H1 (cell line): ENCODE measurements at regions not wholly inside any gene's neighbourhood (a gene's known extent, or its start where the extent isn't known, plus 50 kb on each side); places are given as distances from the start of the nearest gene placed in this dataset.

Experiments
- CTCF ChIA-PET: fragments of 300-600 bp; sonication (Branson Sonifier 250); formaldehyde crosslinking; loops from one replicate; lab custom pipeline; 2021; ENCODE audit not compliant: partially characterized antibody; lab: Charles Lee
- POLR2A ChIA-PET: fragments of 300-600 bp; sonication (Branson Sonifier 250); formaldehyde crosslinking; loops from one replicate; lab custom pipeline; 2021; ENCODE audit warnings: inconsistent platforms; ENCODE audit not compliant: partially characterized antibody; lab: Charles Lee
- DNase-seq, 2 experiments: peaks; one replicate each; pipeline versions ENCODE4 v3.0.0 to v3.0.0-alpha.2; 2010 to 2022; ENCODE audit warnings: low spot score in 2 of 2, low read depth in 1 of 2, mixed read lengths in 1 of 2
- FAIRE-seq: peaks from 2 replicates; lab custom pipeline; 2011; peaks lifted over from hg19 to GRCh38; lab: Jason Lieb, UNC
- H2AFZ ChIP-seq: 2 replicates; pipeline ENCODE4 v1.8.1; 2012; ENCODE audit warnings: low read length, inconsistent platforms
- H2AK5ac ChIP-seq: 2 replicates; pipeline ENCODE4 v1.6.1; 2013; ENCODE audit warnings: low read depth, low read length
- H2BK120ac ChIP-seq: replicated peaks from 2 replicates; pipeline ENCODE3; 2013; ENCODE audit warnings: low read depth, low read length, inconsistent platforms
- H2BK12ac ChIP-seq: 2 replicates; pipeline ENCODE4 v1.6.1; 2013; ENCODE audit warnings: low read depth, low read length
- H2BK15ac ChIP-seq: 2 replicates; pipeline ENCODE4 v1.6.1; 2013; ENCODE audit warnings: low read length
- H2BK20ac ChIP-seq: 2 replicates; pipeline ENCODE4 v1.6.1; 2013; ENCODE audit warnings: low read length
- H2BK5ac ChIP-seq: 2 replicates; pipeline ENCODE4 v1.6.1; 2013; ENCODE audit warnings: low read depth, low read length
- H3K14ac ChIP-seq: 2 replicates; pipeline ENCODE4 v1.6.1; 2013; ENCODE audit warnings: inconsistent platforms; ENCODE audit not compliant: insufficient read length
- H3K18ac ChIP-seq: 2 replicates; pipeline ENCODE4 v1.6.1; 2013; ENCODE audit warnings: low read length; ENCODE audit errors: extremely low read depth
- H3K23ac ChIP-seq: 2 replicates; pipeline ENCODE4 v1.6.1; 2013; ENCODE audit warnings: inconsistent platforms; ENCODE audit not compliant: insufficient read length
- H3K23me2 ChIP-seq: 2 replicates; pipeline ENCODE4 v1.6.1; 2013; ENCODE audit warnings: low read depth, low read length
- H3K27ac ChIP-seq: 2 replicates; pipeline ENCODE4 v1.6.1; 2011; ENCODE audit warnings: low read depth, low read length, inconsistent platforms
- H3K27me3 ChIP-seq, 4 experiments: replicated peaks in 1 of 4; 1 replicate in 1 of 4; 2 replicates in 3 of 4; pipeline versions ENCODE4 v1.6.1 to v1.8.1; 2011 to 2013; ENCODE audit warnings: low read length in 3 of 4, mild to moderate bottlenecking in 3 of 4, inconsistent platforms in 2 of 4, mixed read lengths in 2 of 4, moderate library complexity in 1 of 4; ENCODE audit not compliant: control insufficient read depth in 3 of 4, insufficient read depth in 3 of 4; ENCODE audit errors: extremely low read depth in 1 of 4
- H3K36me3 ChIP-seq, 4 experiments: 2 replicates each; pipeline versions ENCODE4 v1.6.1 to v1.8.1; 2011 to 2013; ENCODE audit warnings: mild to moderate bottlenecking in 4 of 4, low read length in 3 of 4, moderate library complexity in 2 of 4, control low read depth in 1 of 4, inconsistent platforms in 1 of 4; ENCODE audit not compliant: insufficient read depth in 4 of 4, control insufficient read depth in 2 of 4
- H3K4ac ChIP-seq: replicated peaks from 2 replicates; pipeline ENCODE3; 2013; ENCODE audit warnings: low read length, low read depth, mixed read lengths, inconsistent platforms; ENCODE audit not compliant: insufficient read length
- H3K4me1 ChIP-seq, 4 experiments: replicated peaks in 1 of 4; 1 replicate in 1 of 4; 2 replicates in 3 of 4; pipeline versions ENCODE4 v1.6.1 to v1.8.1; 2011 to 2013; ENCODE audit warnings: low read length in 3 of 4, inconsistent platforms in 2 of 4, mixed read lengths in 1 of 4; ENCODE audit not compliant: insufficient read depth in 4 of 4, control insufficient read depth in 3 of 4
- H3K4me2 ChIP-seq, 2 experiments: 2 replicates each; pipeline versions ENCODE4 v1.6.1 to v1.8.1; 2011 to 2013; ENCODE audit warnings: low read depth in 2 of 2, low read length in 2 of 2, control low read depth in 1 of 2, inconsistent platforms in 1 of 2, mild to moderate bottlenecking in 1 of 2; ENCODE audit not compliant: insufficient read depth in 1 of 2
- H3K4me3 ChIP-seq, 4 experiments: fragments of 200-600, 300-600 bp in 1 of 4; sonication (generic), shearing (Covaris generic), sonication (Bioruptor Twin) in 1 of 4; 2 replicates each; pipeline versions ENCODE4 v1.5.1 to v1.8.1; 2011 to 2016; ENCODE audit warnings: low read length in 4 of 4, low read depth in 3 of 4, control low read depth in 2 of 4, inconsistent platforms in 2 of 4, mild to moderate bottlenecking in 2 of 4, mixed read lengths in 1 of 4, moderate library complexity in 1 of 4; ENCODE audit not compliant: insufficient read depth in 2 of 4; ENCODE audit errors: extremely low read depth in 1 of 4
- H3K56ac ChIP-seq: replicated peaks from 2 replicates; pipeline ENCODE3; 2013; ENCODE audit warnings: low read depth, mild to moderate bottlenecking, mixed read lengths, low read length, inconsistent platforms; ENCODE audit not compliant: insufficient read length
- H3K79me1 ChIP-seq: 2 replicates; pipeline ENCODE4 v1.6.1; 2013; ENCODE audit warnings: low read depth, low read length, control low read depth
- H3K79me2 ChIP-seq, 2 experiments: 2 replicates each; pipeline versions ENCODE4 v1.6.1 to v1.8.1; 2012 to 2013; ENCODE audit warnings: low read length in 2 of 2, mild to moderate bottlenecking in 2 of 2, inconsistent platforms in 1 of 2; ENCODE audit not compliant: insufficient read depth in 2 of 2, control insufficient read depth in 1 of 2
- H3K9ac ChIP-seq, 4 experiments: replicated peaks in 1 of 4; 1 replicate in 1 of 4; 2 replicates in 3 of 4; pipeline versions ENCODE4 v1.6.1 to v1.8.1; 2011 to 2013; ENCODE audit warnings: low read depth in 3 of 4, low read length in 3 of 4, control low read depth in 2 of 4, mild to moderate bottlenecking in 2 of 4, moderate library complexity in 2 of 4, inconsistent platforms in 1 of 4; ENCODE audit errors: extremely low read depth in 1 of 4
- H3K9me3 ChIP-seq, 2 experiments: 2 replicates each; pipeline versions ENCODE4 v1.6.1 to v1.8.1; 2012 to 2013; ENCODE audit warnings: mild to moderate bottlenecking in 2 of 2, moderate library complexity in 2 of 2, control low read depth in 1 of 2, inconsistent platforms in 1 of 2, low read depth in 1 of 2, low read length in 1 of 2, mixed read lengths in 1 of 2; ENCODE audit not compliant: insufficient read depth in 2 of 2
- H4K20me1 ChIP-seq, 2 experiments: replicated peaks in 1 of 2; 2 replicates each; pipeline versions ENCODE3 to v1.8.1; 2011 to 2013; ENCODE audit warnings: inconsistent platforms in 2 of 2, low read length in 2 of 2, mild to moderate bottlenecking in 1 of 2; ENCODE audit not compliant: insufficient read depth in 2 of 2, control insufficient read depth in 1 of 2
- H4K5ac ChIP-seq: 2 replicates; pipeline ENCODE4 v1.6.1; 2013; ENCODE audit warnings: low read length, low read depth, mixed read lengths, inconsistent platforms; ENCODE audit not compliant: insufficient read length
- H4K8ac ChIP-seq: 2 replicates; pipeline ENCODE4 v1.8.0; 2013; ENCODE audit warnings: mild to moderate bottlenecking, moderate library complexity, low read length, inconsistent platforms; ENCODE audit not compliant: insufficient read depth; ENCODE audit errors: extremely low read depth
- H4K91ac ChIP-seq: replicated peaks from 2 replicates; pipeline ENCODE3; 2013; ENCODE audit warnings: low read length, mixed read lengths, inconsistent platforms; ENCODE audit not compliant: insufficient read length
- CBX5 ChIP-seq: fragments of 300-800, 300-1000 bp; sonication (generic); IDR thresholded peaks from 2 replicates; pipeline ENCODE4 v1.7.1; 2016; ENCODE audit warnings: antibody characterized with exemption, low read length, low read depth
- GTF2F1 ChIP-seq: IDR thresholded peaks from 2 replicates; pipeline ENCODE4 v1.6.1; 2012; ENCODE audit warnings: low read depth, low read length, improper control_type of control experiment, borderline replicate concordance
- MAX ChIP-seq: IDR thresholded peaks from 2 replicates; pipeline ENCODE4 v1.6.1; 2012; ENCODE audit warnings: inconsistent platforms
- RBBP5 ChIP-seq: IDR thresholded peaks from 2 replicates; pipeline ENCODE4 v1.7.1; 2012; ENCODE audit warnings: low read depth, mild to moderate bottlenecking, inconsistent platforms, low read length, moderate library complexity, borderline replicate concordance
- WGBS, 2 experiments: shearing (Covaris generic) in 1 of 2; methylation state at CpG; one replicate each; pipeline versions ENCODE4 v1.1.6 to v1.1.7; 2013 to 2015; ENCODE audit warnings: low lambda C conversion rate in 2 of 2, mixed read lengths in 2 of 2, inconsistent platforms in 1 of 2, low coverage in 1 of 2, missing lambda C conversion rate in 1 of 2; ENCODE audit not compliant: insufficient replicate concordance in 2 of 2, insufficient coverage in 1 of 2, insufficient read length in 1 of 2; ENCODE audit errors: extremely low coverage in 1 of 2, missing lambda C conversion rate in 1 of 2; 5-methylcytosine and 5-hydroxymethylcytosine counted together

GRCh38 chr10:110375121-110375520, 70.4 kb upstream of the SMNDC1 start:
- Histone ChIP-seq H4K8ac (no peak overlapping the region), H4K20me1 (no peaks in the 10 kb centered on the region), H2AK5ac (no peak overlapping the region), H3K79me2 (no peaks in the 10 kb centered on the region), H2BK12ac (no peak overlapping the region), H2BK20ac (no peak overlapping the region), H4K5ac (no peak overlapping the region), H3K27me3 (no peaks in the 10 kb centered on the region), H3K23me2 (no peaks in the 10 kb centered on the region), H3K14ac (no peak overlapping the region), H3K27ac (no peak overlapping the region), H3K4me3 (no peak overlapping the region), H2BK5ac (no peak overlapping the region), H3K4ac (no peak overlapping the region), H2BK15ac (no peak overlapping the region), H3K9me3 (no peaks in the 10 kb centered on the region), H3K4me1 (peaks cover 0 to 3% (median 2%) of the 10 kb centered on the region in 4 experiments; a peak in 3 of 7 replicates), H2BK120ac (no peak overlapping the region), H3K4me2 (no peak overlapping the region), H2AFZ (no peak overlapping the region), H3K56ac (no peak overlapping the region), H3K79me1 (no peaks in the 10 kb centered on the region), H3K36me3 (no peaks in the 10 kb centered on the region), H3K23ac (no peak overlapping the region), H3K9ac (no peak overlapping the region), H4K91ac (no peak overlapping the region), H3K18ac (no peak overlapping the region)
- WGBS, 2 experiments: 86% methylated on average over 2 of the region's 2 CpGs; no CpG with 5 or more reads in 1 of the 2 experiments
- CTCF ChIA-PET: interaction anchor here (0.6 to 4.0 kb wide), 8 partner anchors 16 to 172 kb away, joined by 3 to 19 read pairs (median 4); no protein-coding TSS in a partner anchor
- DNase-seq (no peak), FAIRE-seq (no peak)
- TF ChIP-seq MAX: no peak
- TF ChIP-seq CBX5: no peak
- TF ChIP-seq RBBP5: no peak
- no peak for TF ChIP-seq GTF2F1
- POLR2A ChIA-PET: no interaction called here
